Naive B cell (primary cell): ENCODE measurements at regions not wholly inside any gene's neighbourhood (a gene's known extent, or its start where the extent isn't known, plus 50 kb on each side); places are given as distances from the start of the nearest gene placed in this dataset.

ENCODE experiments used
- ATAC-seq, 2 donors: fragments of 150-1000 bp; cut with Tn5 transposase; 2 replicates each; pipeline ENCODE4 v1.10.0; 2021; ENCODE audit warnings: low read depth in 2 of 2, mild to moderate bottlenecking in 2 of 2, moderate library complexity in 2 of 2
- DNase-seq: peaks from one replicate; pipeline ENCODE4 v3.0.0; 2022
- H3K27ac Mint-ChIP-seq, 6 donors: one replicate each; pipeline ENCODE4 v1.8.0; 2020 to 2022; ENCODE audit warnings: mild to moderate bottlenecking in 6 of 6, mixed read lengths in 6 of 6, moderate library complexity in 5 of 6, inconsistent platforms in 2 of 6
- H3K27me3 Mint-ChIP-seq, 3 donors: one replicate each; pipeline ENCODE4 v1.8.0; 2021 to 2022; ENCODE audit warnings: mixed read lengths in 3 of 3, mild to moderate bottlenecking in 1 of 3
- H3K36me3 Mint-ChIP-seq, 2 donors: one replicate each; pipeline ENCODE4 v1.8.0; 2020 to 2022; ENCODE audit warnings: mixed read lengths in 2 of 2, inconsistent platforms in 1 of 2, mild to moderate bottlenecking in 1 of 2
- H3K4me1 Mint-ChIP-seq, 3 donors: one replicate each; pipeline ENCODE4 v1.8.0; 2020 to 2022; ENCODE audit warnings: mixed read lengths in 3 of 3, inconsistent platforms in 1 of 3, mild to moderate bottlenecking in 1 of 3, moderate library complexity in 1 of 3
- H3K4me3 Mint-ChIP-seq, 8 donors: one replicate each; pipeline ENCODE4 v1.8.0; 2020 to 2022; ENCODE audit warnings: mild to moderate bottlenecking in 8 of 8, mixed read lengths in 8 of 8, moderate library complexity in 8 of 8, inconsistent platforms in 2 of 8
- H3K9me3 Mint-ChIP-seq, 7 donors: one replicate each; pipeline ENCODE4 v1.8.0; 2020 to 2022; ENCODE audit warnings: mixed read lengths in 7 of 7, mild to moderate bottlenecking in 5 of 7, inconsistent platforms in 2 of 7, moderate library complexity in 1 of 7

- peaks cover 0 to under 1% (median 0%) of the 10 kb centered on the region in 7 donors for H3K9me3 Mint-ChIP-seq
- H3K27me3 Mint-ChIP-seq: peaks cover 0 to 6% (median 0%) of the 10 kb centered on the region in 3 donors
- H3K27ac Mint-ChIP-seq: peak overlapping the region in 1 of 6 donors; percentile 44
- H3K36me3 Mint-ChIP-seq: no peaks in the 10 kb centered on the region
- H3K4me3 Mint-ChIP-seq: no peak overlapping the region
- peaks cover 0 to 3% (median 3%) of the 10 kb centered on the region in 3 donors for H3K4me1 Mint-ChIP-seq
- ATAC-seq (no peak), DNase-seq (no peak)
Measured at GRCh38 chr20:17835240-17835933, 133.2 kb downstream of the SNX5 start.

GRCh38 chr20:17834804-17835203 is 133.8 kb downstream of the SNX5 start:
- ATAC-seq: no peak
- H3K4me1 Mint-ChIP-seq: peaks cover 0 to 3% (median 3%) of the 10 kb centered on the region in 3 donors
- DNase-seq: no peak
- H3K27me3 Mint-ChIP-seq: peaks cover 0 to 6% (median 0%) of the 10 kb centered on the region in 3 donors
- H3K27ac Mint-ChIP-seq: no peak overlapping the region
- no peaks in the 10 kb centered on the region for H3K36me3 Mint-ChIP-seq
- no peak overlapping the region for H3K4me3 Mint-ChIP-seq
- H3K9me3 Mint-ChIP-seq: no peaks in the 10 kb centered on the region

- DNase-seq: no peak
- Mint-ChIP-seq H3K36me3 (no peaks in the 10 kb centered on the region), H3K9me3 (no peaks in the 10 kb centered on the region), H3K4me1 (peaks cover 0 to 4% (median 2%) of the 10 kb centered on the region in 3 donors), H3K4me3 (no peak overlapping the region), H3K27me3 (peaks cover 0 to 6% (median 5%) of the 10 kb centered on the region in 3 donors), H3K27ac (no peak overlapping the region)
- no peak for ATAC-seq
Measured at GRCh38 chr20:17833036-17833674, 133.4 kb downstream of the BANF2 start.

GRCh38 chr20:17832236-17832915 is 132.6 kb downstream of the BANF2 start:
- peak overlapping the region in 1 of 6 donors; percentile 16 for H3K27ac Mint-ChIP-seq
- H3K4me3 Mint-ChIP-seq: no peak overlapping the region
- peaks cover 0 to 7% (median 6%) of the 10 kb centered on the region in 3 donors for H3K27me3 Mint-ChIP-seq
- H3K4me1 Mint-ChIP-seq: peaks cover 0 to 5% (median 2%) of the 10 kb centered on the region in 3 donors
- no peaks in the 10 kb centered on the region for H3K36me3 Mint-ChIP-seq
- ATAC-seq (no peak), DNase-seq (no peak)
- H3K9me3 Mint-ChIP-seq: no peaks in the 10 kb centered on the region

GRCh38 chr20:17828598-17829144 is 128.9 kb downstream of the BANF2 start:
- ATAC-seq: no peak
- Mint-ChIP-seq H3K36me3 (no peaks in the 10 kb centered on the region), H3K9me3 (no peaks in the 10 kb centered on the region), H3K27me3 (peaks cover 0 to 7% (median 6%) of the 10 kb centered on the region in 3 donors), H3K4me3 (no peak overlapping the region), H3K4me1 (peaks cover 7 to 10% (median 8%) of the 10 kb centered on the region in 3 donors), H3K27ac (peak overlapping the region in 3 of 6 donors; percentile 19 to 53 (median 35))
- no peak for DNase-seq

GRCh38 chr20:17827759-17828559 is 128.2 kb downstream of the BANF2 start:
- no peak for ATAC-seq
- H3K27me3 Mint-ChIP-seq: peaks cover 0 to 7% (median 6%) of the 10 kb centered on the region in 3 donors
- H3K4me3 Mint-ChIP-seq: no peak overlapping the region

GRCh38 chr20:17827079-17827478 is 127.3 kb downstream of the BANF2 start:
- no peak for ATAC-seq
- H3K27me3 Mint-ChIP-seq: peaks cover 0 to 7% (median 6%) of the 10 kb centered on the region in 3 donors
- no peaks in the 10 kb centered on the region for H3K36me3 Mint-ChIP-seq
- H3K4me3 Mint-ChIP-seq: no peak overlapping the region
- H3K9me3 Mint-ChIP-seq: no peaks in the 10 kb centered on the region
- peaks cover 7 to 10% (median 10%) of the 10 kb centered on the region in 3 donors for H3K4me1 Mint-ChIP-seq
- DNase-seq: no peak
- no peak overlapping the region for H3K27ac Mint-ChIP-seq

More at GRCh38 chr20:17827759-17828559, 128.2 kb downstream of the BANF2 start:
- H3K27ac Mint-ChIP-seq: no peak overlapping the region
- DNase-seq: no peak
- H3K9me3 Mint-ChIP-seq: no peaks in the 10 kb centered on the region
- H3K4me1 Mint-ChIP-seq: peaks cover 7 to 10% (median 8%) of the 10 kb centered on the region in 3 donors
- H3K36me3 Mint-ChIP-seq: no peaks in the 10 kb centered on the region

- ATAC-seq (no peak), DNase-seq (no peak)
- Mint-ChIP-seq H3K4me3 (peak overlapping the region in 1 of 8 donors; percentile 44), H3K4me1 (peaks cover 10 to 15% (median 11%) of the 10 kb centered on the region in 3 donors), H3K36me3 (no peaks in the 10 kb centered on the region), H3K27ac (peak overlapping the region in 1 of 6 donors; percentile 18), H3K9me3 (no peaks in the 10 kb centered on the region), H3K27me3 (peaks cover 0 to 7% (median 2%) of the 10 kb centered on the region in 3 donors)
Measured at GRCh38 chr20:17825960-17826843, 126.4 kb downstream of the BANF2 start.

- Mint-ChIP-seq H3K9me3 (peaks cover 0 to 1% (median 0%) of the 10 kb centered on the region in 7 donors), H3K36me3 (no peaks in the 10 kb centered on the region), H3K27ac (peak overlapping the region in 3 of 6 donors; percentile 18 to 52 (median 30)), H3K4me3 (no peak overlapping the region), H3K27me3 (peaks cover 0 to 7% (median 0%) of the 10 kb centered on the region in 3 donors), H3K4me1 (peaks cover 10 to 21% (median 11%) of the 10 kb centered on the region in 3 donors)
- ATAC-seq (no peak), DNase-seq (no peak)
Measured at GRCh38 chr20:17825252-17825959, 125.6 kb downstream of the BANF2 start.

GRCh38 chr20:17824676-17825251 is 125.0 kb downstream of the BANF2 start:
- Mint-ChIP-seq H3K36me3 (no peaks in the 10 kb centered on the region), H3K4me3 (no peak overlapping the region), H3K9me3 (peaks cover 0 to 1% (median 0%) of the 10 kb centered on the region in 7 donors), H3K4me1 (peaks cover 10 to 23% (median 11%) of the 10 kb centered on the region in 3 donors), H3K27ac (peak overlapping the region in 2 of 6 donors; percentile 30 to 76), H3K27me3 (peaks cover 0 to 7% (median 0%) of the 10 kb centered on the region in 3 donors)
- no peak for ATAC-seq
- DNase-seq: no peak
